ENCODE measurements at regions not wholly inside any gene's neighbourhood (a gene's known extent, or its start where the extent isn't known, plus 50 kb on each side); places are given as distances from the start of the nearest gene placed in this dataset.

DNA sequence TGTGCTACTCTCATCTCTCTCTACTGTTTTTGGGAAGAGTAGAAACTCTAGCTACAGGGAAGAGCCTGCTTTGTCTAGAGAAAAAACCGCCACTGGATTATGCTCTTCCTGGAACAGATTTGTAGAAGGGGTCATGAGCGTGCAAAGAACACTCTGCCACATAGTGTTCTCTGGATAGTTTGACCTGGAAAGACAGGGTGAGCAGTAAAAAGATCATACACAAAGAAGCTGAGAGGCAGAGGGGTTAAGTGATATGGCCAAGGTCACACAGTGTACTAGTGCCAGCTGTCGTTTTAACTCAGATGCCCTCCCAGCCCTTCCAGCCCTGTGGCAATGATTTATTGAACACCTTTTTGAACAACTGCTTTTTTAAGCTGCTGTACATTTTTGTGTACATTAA is 182.2 kb downstream of the NNT start:
- Histone ChIP-seq H3K4me2 (ENCODE audit: low read depth, low read length) (no peak overlapping the region), H4K20me1 (ENCODE audit: insufficient read depth, low read length) (no peaks in the 10 kb centered on the region), H3K9ac (ENCODE audit: insufficient read depth, low read depth, low read length) (no peak overlapping the region), H2AFZ (ENCODE audit: low read length) (no peak overlapping the region), H3K36me3 (replicated peaks in 1 of 2; ENCODE audit: control insufficient read depth in 1 of 2, insufficient read depth in 2 of 2, low read length in 2 of 2) (no peaks in the 10 kb centered on the region), H3K4me1 (ENCODE audit: insufficient read depth, low read length) (no peaks in the 10 kb centered on the region), H3K9me3 (ENCODE audit: low read length) (no peaks in the 10 kb centered on the region), H3K27me3 (ENCODE audit: control insufficient read depth in 1 of 2, insufficient read depth in 2 of 2, low read length in 2 of 2) (no peaks in the 10 kb centered on the region), H3K27ac (ENCODE audit: extremely low read length, insufficient read depth, low read length) (no peak overlapping the region), H3K4me3 (replicated peaks in 1 of 3; ENCODE audit: insufficient read depth in 1 of 3, low read depth in 2 of 3, low read length in 3 of 3) (no peak overlapping the region), H3K79me2 (ENCODE audit: insufficient read depth, low read length) (no peaks in the 10 kb centered on the region)
- BruUV-seq (replicated peaks): no TSS peak
- FAIRE-seq (no peak), ATAC-seq (no peak), DNase-seq (ENCODE audit: low spot score) (no peak)
- TF ChIP-seq XBP1 (CRISPR knock-in tag; IDR thresholded peaks at IDR 0.05): no peak
- no peak for TF ChIP-seq WIZ (CRISPR knock-in tag; IDR thresholded peaks at IDR 0.05)
- TF ChIP-seq, protein P1, sequence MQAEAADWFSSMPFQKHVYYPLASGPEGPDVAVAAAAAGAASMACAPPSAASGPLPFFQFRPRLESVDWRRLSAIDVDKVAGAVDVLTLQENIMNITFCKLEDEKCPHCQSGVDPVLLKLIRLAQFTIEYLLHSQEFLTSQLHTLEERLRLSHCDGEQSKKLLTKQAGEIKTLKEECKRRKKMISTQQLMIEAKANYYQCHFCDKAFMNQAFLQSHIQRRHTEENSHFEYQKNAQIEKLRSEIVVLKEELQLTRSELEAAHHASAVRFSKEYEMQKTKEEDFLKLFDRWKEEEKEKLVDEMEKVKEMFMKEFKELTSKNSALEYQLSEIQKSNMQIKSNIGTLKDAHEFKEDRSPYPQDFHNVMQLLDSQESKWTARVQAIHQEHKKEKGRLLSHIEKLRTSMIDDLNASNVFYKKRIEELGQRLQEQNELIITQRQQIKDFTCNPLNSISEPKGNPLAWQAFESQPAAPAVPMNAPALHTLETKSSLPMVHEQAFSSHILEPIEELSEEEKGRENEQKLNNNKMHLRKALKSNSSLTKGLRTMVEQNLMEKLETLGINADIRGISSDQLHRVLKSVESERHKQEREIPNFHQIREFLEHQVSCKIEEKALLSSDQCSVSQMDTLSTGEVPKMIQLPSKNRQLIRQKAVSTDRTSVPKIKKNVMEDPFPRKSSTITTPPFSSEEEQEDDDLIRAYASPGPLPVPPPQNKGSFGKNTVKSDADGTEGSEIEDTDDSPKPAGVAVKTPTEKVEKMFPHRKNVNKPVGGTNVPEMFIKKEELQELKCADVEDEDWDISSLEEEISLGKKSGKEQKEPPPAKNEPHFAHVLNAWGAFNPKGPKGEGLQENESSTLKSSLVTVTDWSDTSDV (CRISPR knock-in tag; IDR thresholded peaks at IDR 0.05): no peak
- no peak for TF ChIP-seq THAP8 (CRISPR knock-in tag; IDR thresholded peaks at IDR 0.05; ENCODE audit: borderline replicate concordance)
- TF ChIP-seq, protein P2, sequence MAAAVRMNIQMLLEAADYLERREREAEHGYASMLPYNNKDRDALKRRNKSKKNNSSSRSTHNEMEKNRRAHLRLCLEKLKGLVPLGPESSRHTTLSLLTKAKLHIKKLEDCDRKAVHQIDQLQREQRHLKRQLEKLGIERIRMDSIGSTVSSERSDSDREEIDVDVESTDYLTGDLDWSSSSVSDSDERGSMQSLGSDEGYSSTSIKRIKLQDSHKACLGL (CRISPR knock-in tag; IDR thresholded peaks at IDR 0.05): no peak
- no peak for TF ChIP-seq ISX (CRISPR knock-in tag; conservative IDR thresholded peaks at IDR 0.05)
- WGBS (ENCODE audit: low lambda C conversion rate): 0% methylated on average over 3 of the region's 3 CpGs
- ChIA-PET POLR2A (no interaction called here), CTCF (ENCODE audit: low intra/inter-chr PET ratio, low total read pairs) (no interaction called here)
- intact Hi-C loops (cut with micrococcal nuclease; ENCODE audit: unreplicated experiment) (no loop called here), in situ Hi-C loops (cut with HindIII; ENCODE audit: extremely low pct_ligation_motif_present, low pct_unique_long_range_greater_than_20kb) (no loop called here)

Measured in HepG2 (cell line).